Esophagus muscularis mucosa (tissue), 4 donors: ENCODE measurements at regions not wholly inside any gene's neighbourhood (a gene's known extent, or its start where the extent isn't known, plus 50 kb on each side); places are given as distances from the start of the nearest gene placed in this dataset.

Experiments used
- DNase-seq: peaks from one replicate; pipeline ENCODE4 v3.0.0-alpha.2; 2017; ENCODE audit errors: extremely low spot score
- H3K27ac ChIP-seq, 4 donors: fragments of 200-600 bp; sonication (generic); replicated peaks in 1 of 4; 1 replicate in 3 of 4; 2 replicates in 1 of 4; pipeline ENCODE4 v1.5.1; 2016 to 2019; ENCODE audit warnings: mild to moderate bottlenecking in 1 of 4
- H3K27me3 ChIP-seq, 4 donors: fragments of 200-600 bp; sonication (generic); one replicate each; pipeline versions ENCODE4 v1.5.1 to v1.6.0; 2016 to 2019
- H3K36me3 ChIP-seq, 4 donors: fragments of 200-600 bp; sonication (generic); one replicate each; pipeline ENCODE4 v1.5.1; 2016 to 2019
- H3K4me1 ChIP-seq, 4 donors: fragments of 200-600 bp; sonication (generic); one replicate each; pipeline ENCODE4 v1.5.1; 2016 to 2019
- H3K4me3 ChIP-seq, 4 donors: fragments of 200-600 bp; sonication (generic); 1 replicate in 2 of 4; 2 replicates in 2 of 4; pipeline ENCODE4 v1.5.1; 2016 to 2019; ENCODE audit warnings: mild to moderate bottlenecking in 4 of 4, moderate library complexity in 1 of 4
- H3K9me3 ChIP-seq, 4 donors: fragments of 200-600 bp; sonication (generic); 1 replicate in 3 of 4; 2 replicates in 1 of 4; pipeline ENCODE4 v1.5.1; 2016 to 2019
- CTCF ChIP-seq, 3 experiments: fragments of 200-600 bp in 2 of 3; fragments of 450-650 bp in 1 of 3; sonication (generic) in 2 of 3; IDR thresholded peaks; one replicate each; pipeline ENCODE4 v1.5.1; 2017 to 2019; ENCODE audit warnings: antibody characterized with exemption in 3 of 3, mild to moderate bottlenecking in 2 of 3, moderate library complexity in 1 of 3
- EP300 ChIP-seq: sonication (generic); formaldehyde crosslinking; IDR thresholded peaks from one replicate; pipeline ENCODE4 v1.6.1; 2017; ENCODE audit warnings: antibody characterized with exemption
- POLR2A ChIP-seq: fragments of 450-650 bp; IDR thresholded peaks from one replicate; pipeline ENCODE4 v1.6.1; 2017; ENCODE audit warnings: antibody characterized with exemption, moderate library complexity, mild to moderate bottlenecking, low read depth
- POLR2AphosphoS5 ChIP-seq, 2 donors: sonication (generic); formaldehyde crosslinking; IDR thresholded peaks; one replicate each; pipeline ENCODE4 v1.6.1; 2017; ENCODE audit warnings: antibody characterized with exemption in 2 of 2
- WGBS: methylation state at CpG from one replicate; pipeline ENCODE4 v1.1.5; 2018; 5-methylcytosine and 5-hydroxymethylcytosine counted together
- intact Hi-C: fragments of 100-400 bp; cut with DNase I; formaldehyde crosslinking; loops from one replicate; pipeline ENCODE4 v1.15.1; 2023

- Histone ChIP-seq H3K27me3 (no peaks in the 10 kb centered on the region), H3K9me3 (no peaks in the 10 kb centered on the region), H3K4me3 (no peak overlapping the region), H3K27ac (peak overlapping the region in 2 of 4 donors; percentile 1 to 11), H3K4me1 (peaks cover 27 to 33% (median 28%) of the 10 kb centered on the region in 4 donors), H3K36me3 (no peaks in the 10 kb centered on the region)
- DNase-seq: no peak
- 80% methylated on average over 3 of the region's 3 CpGs for WGBS
- TF ChIP-seq CTCF (IDR thresholded peaks at IDR 0.05): no peak
- TF ChIP-seq POLR2A: no peak
- no peak for TF ChIP-seq POLR2AphosphoS5 (IDR thresholded peaks at IDR 0.05)
- no peak for TF ChIP-seq EP300
- intact Hi-C loops: no loop called here
These were observed 202.9 kb downstream of the PTEN start for GRCh38 chr10:88066319-88066718.

DNA sequence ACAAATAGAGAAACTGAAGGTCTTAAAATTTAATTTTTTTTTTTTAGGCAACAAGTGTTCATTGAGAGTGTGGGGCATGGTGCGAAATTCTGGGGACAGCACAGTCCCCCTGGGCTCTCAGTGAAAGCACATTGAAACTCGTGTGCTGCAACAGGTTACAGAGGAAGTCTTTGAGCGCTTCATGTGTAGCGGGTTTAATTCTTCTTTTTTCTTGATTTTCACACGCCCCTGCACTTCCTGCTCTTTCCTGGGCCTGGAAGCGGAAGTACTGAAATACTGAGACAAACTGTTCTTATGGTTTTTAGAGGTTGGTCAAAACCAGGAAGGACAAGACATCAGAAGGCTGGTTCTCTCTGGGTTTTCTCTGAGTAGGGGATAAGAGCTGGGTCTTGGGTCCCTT lies 203.5 kb downstream of the PTEN start:
- WGBS: 81% methylated on average over 6 of the region's 6 CpGs
- peaks cover 27 to 33% (median 28%) of the 10 kb centered on the region in 4 donors for H3K4me1 ChIP-seq
- H3K9me3 ChIP-seq: no peaks in the 10 kb centered on the region
- TF ChIP-seq EP300 (no peak), POLR2AphosphoS5 (IDR thresholded peaks at IDR 0.05) (no peak), POLR2A (no peak), CTCF (IDR thresholded peaks at IDR 0.05) (no peak)
- H3K4me3 ChIP-seq: no peak overlapping the region
- no peaks in the 10 kb centered on the region for H3K36me3 ChIP-seq
- DNase-seq: no peak
- H3K27me3 ChIP-seq: no peaks in the 10 kb centered on the region
- H3K27ac ChIP-seq: no peak overlapping the region
- intact Hi-C loops: no loop called here

DNA sequence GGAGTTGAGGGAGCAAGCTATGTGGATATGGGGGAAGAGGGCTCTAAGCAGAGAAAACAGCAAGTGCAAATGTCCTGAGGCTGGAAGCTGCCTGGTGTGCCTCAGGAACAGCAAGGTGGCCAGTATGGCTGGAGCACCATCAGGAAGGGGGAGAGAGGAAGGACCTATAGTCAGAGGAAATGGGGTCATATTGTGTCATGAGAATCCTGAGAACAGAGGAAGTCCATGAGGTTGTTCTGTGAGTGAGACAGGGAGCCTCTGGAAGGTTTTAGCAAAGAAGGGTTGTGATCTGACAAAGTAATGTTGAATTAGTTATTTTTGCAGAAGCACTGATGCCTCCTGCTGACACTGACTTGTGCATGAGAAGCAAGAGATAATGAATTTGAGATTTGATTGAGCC lies 204.3 kb downstream of the PTEN start:
- Histone ChIP-seq H3K4me3 (no peak overlapping the region), H3K9me3 (no peaks in the 10 kb centered on the region), H3K27ac (no peak overlapping the region), H3K4me1 (peaks cover 18 to 25% (median 23%) of the 10 kb centered on the region in 4 donors), H3K27me3 (no peaks in the 10 kb centered on the region), H3K36me3 (no peaks in the 10 kb centered on the region)
- no peak for DNase-seq
- intact Hi-C loops: no loop called here
- TF ChIP-seq POLR2AphosphoS5 (IDR thresholded peaks at IDR 0.05) (no peak), POLR2A (no peak), CTCF (IDR thresholded peaks at IDR 0.05) (no peak), EP300 (no peak)

GRCh38 chr10:88069338-88069737 lies 205.9 kb downstream of the PTEN start:
- Histone ChIP-seq H3K27me3 (no peaks in the 10 kb centered on the region), H3K36me3 (no peaks in the 10 kb centered on the region), H3K4me3 (no peak overlapping the region), H3K27ac (no peak overlapping the region), H3K4me1 (peaks cover 3 to 9% (median 7%) of the 10 kb centered on the region in 4 donors), H3K9me3 (no peaks in the 10 kb centered on the region)
- 77% methylated on average over 4 of the region's 4 CpGs for WGBS
- TF ChIP-seq POLR2A (no peak), CTCF (IDR thresholded peaks at IDR 0.05) (no peak), POLR2AphosphoS5 (IDR thresholded peaks at IDR 0.05) (no peak), EP300 (no peak)
- intact Hi-C loops: no loop called here
- DNase-seq: no peak

GRCh38 chr10:88070080-88070880 lies 206.9 kb downstream of the PTEN start:
- Histone ChIP-seq H3K4me1 (no peaks in the 10 kb centered on the region), H3K27ac (no peak overlapping the region), H3K9me3 (no peaks in the 10 kb centered on the region), H3K4me3 (no peak overlapping the region), H3K27me3 (no peaks in the 10 kb centered on the region), H3K36me3 (no peaks in the 10 kb centered on the region)
- TF ChIP-seq CTCF (IDR thresholded peaks at IDR 0.05) (no peak), POLR2AphosphoS5 (IDR thresholded peaks at IDR 0.05) (no peak), EP300 (no peak), POLR2A (no peak)
- intact Hi-C loops: no loop called here
- WGBS: 77% methylated on average over 10 of the region's 10 CpGs
- no peak for DNase-seq
